Testis (tissue), 2 donors: ENCODE measurements at regions not wholly inside any gene's neighbourhood (a gene's known extent, or its start where the extent isn't known, plus 50 kb on each side); places are given as distances from the start of the nearest gene placed in this dataset.

Source experiments
- DNase-seq: peaks from one replicate; pipeline ENCODE4 v3.0.0-alpha.2; 2019
- H3K27ac ChIP-seq, 2 donors: fragments of 200-600 bp; sonication (generic); one replicate each; pipeline ENCODE4 v1.5.1; 2019
- H3K27me3 ChIP-seq: fragments of 200-600 bp; sonication (generic); one replicate; pipeline ENCODE4 v1.5.1; 2019
- H3K36me3 ChIP-seq: fragments of 200-600 bp; sonication (generic); one replicate; pipeline ENCODE4 v1.5.1; 2017; ENCODE audit warnings: low read depth; ENCODE audit errors: missing control alignments
- H3K4me1 ChIP-seq: fragments of 200-600 bp; sonication (generic); one replicate; pipeline ENCODE4 v1.5.1; 2019
- H3K4me3 ChIP-seq, 2 donors: fragments of 200-600 bp; sonication (generic); one replicate each; pipeline ENCODE4 v1.5.1; 2017 to 2019
- H3K9me3 ChIP-seq: fragments of 200-600 bp; sonication (generic); one replicate; pipeline ENCODE4 v1.5.1; 2017
- CTCF ChIP-seq, 3 experiments: fragments of 450-650 bp in 2 of 3; fragments of 200-600 bp in 1 of 3; sonication (generic) in 1 of 3; IDR thresholded peaks; one replicate each; pipeline ENCODE4 v1.5.1; 2016 to 2019; ENCODE audit warnings: antibody characterized with exemption in 3 of 3, mild to moderate bottlenecking in 2 of 3, moderate library complexity in 1 of 3
- POLR2A ChIP-seq: fragments of 450-650 bp; IDR thresholded peaks from one replicate; pipeline ENCODE4 v1.6.1; 2017; ENCODE audit warnings: antibody characterized with exemption, mild to moderate bottlenecking, moderate library complexity
- WGBS, 2 donors: methylation state at CpG; one replicate each; pipeline ENCODE4 v1.1.5; 2018; 5-methylcytosine and 5-hydroxymethylcytosine counted together
- intact Hi-C: fragments of 100-400 bp; cut with DNase I; formaldehyde crosslinking; loops from one replicate; pipeline ENCODE4 v1.15.1; 2023; ENCODE audit warnings: low total_unique reads

- H3K27ac ChIP-seq: no peak overlapping the region
- no peaks in the 10 kb centered on the region for H3K4me1 ChIP-seq
- H3K27me3 ChIP-seq: no peaks in the 10 kb centered on the region
- no peak overlapping the region for H3K4me3 ChIP-seq
- no peaks in the 10 kb centered on the region for H3K9me3 ChIP-seq
- intact Hi-C loops: no loop called here
- WGBS, 2 donors: 54 to 59% methylated on average over 2 of the region's 2 CpGs
- no peak for DNase-seq
- TF ChIP-seq CTCF (IDR thresholded peaks at IDR 0.05) (no peak), POLR2A (no peak)
- H3K36me3 ChIP-seq: no peaks in the 10 kb centered on the region
Measured at GRCh38 chr14:39581474-39581873, 149.2 kb upstream of the FBXO33 start.

GRCh38 chr14:39580696-39581095 lies 148.5 kb upstream of the FBXO33 start:
- Histone ChIP-seq H3K27me3 (no peaks in the 10 kb centered on the region), H3K4me3 (no peak overlapping the region), H3K27ac (no peak overlapping the region), H3K4me1 (no peaks in the 10 kb centered on the region), H3K36me3 (no peaks in the 10 kb centered on the region), H3K9me3 (no peaks in the 10 kb centered on the region)
- no peak for TF ChIP-seq POLR2A
- intact Hi-C loops: no loop called here
- DNase-seq: no peak
- 38 to 50% methylated on average over 1 of the region's 1 CpG for WGBS, 2 donors

- intact Hi-C loops: no loop called here
- Histone ChIP-seq H3K27me3 (no peaks in the 10 kb centered on the region), H3K9me3 (no peaks in the 10 kb centered on the region), H3K4me1 (no peaks in the 10 kb centered on the region), H3K4me3 (no peak overlapping the region), H3K36me3 (no peaks in the 10 kb centered on the region), H3K27ac (no peak overlapping the region)
- TF ChIP-seq CTCF (IDR thresholded peaks at IDR 0.05): no peak
- no peak for TF ChIP-seq POLR2A
- DNase-seq: no peak
- WGBS, 2 donors: 82 to 94% methylated on average over 1 of the region's 1 CpG
Measured at GRCh38 chr14:39576736-39577135, 144.5 kb upstream of the FBXO33 start.

GRCh38 chr14:39576258-39576657 lies 144.0 kb upstream of the FBXO33 start:
- H3K9me3 ChIP-seq: no peaks in the 10 kb centered on the region
- no peaks in the 10 kb centered on the region for H3K4me1 ChIP-seq
- H3K36me3 ChIP-seq: no peaks in the 10 kb centered on the region
- no peak for DNase-seq
- H3K27me3 ChIP-seq: no peaks in the 10 kb centered on the region
- no peak overlapping the region for H3K27ac ChIP-seq
- H3K4me3 ChIP-seq: no peak overlapping the region
- TF ChIP-seq CTCF (IDR thresholded peaks at IDR 0.05) (no peak), POLR2A (no peak)
- intact Hi-C loops: no loop called here

GRCh38 chr14:39568809-39569538 lies 136.7 kb upstream of the FBXO33 start:
- TF ChIP-seq CTCF (IDR thresholded peaks at IDR 0.05) (no peak), POLR2A (no peak)
- H3K4me3 ChIP-seq: no peak overlapping the region
- WGBS, 2 donors: 38 to 39% methylated on average over 4 of the region's 4 CpGs
- no peaks in the 10 kb centered on the region for H3K9me3 ChIP-seq
- H3K4me1 ChIP-seq: no peaks in the 10 kb centered on the region
- no peak for DNase-seq
- H3K27ac ChIP-seq: no peak overlapping the region
- no peaks in the 10 kb centered on the region for H3K27me3 ChIP-seq
- intact Hi-C loops: no loop called here
- no peaks in the 10 kb centered on the region for H3K36me3 ChIP-seq
